ENCODE measurements at regions not wholly inside any gene's neighbourhood (a gene's known extent, or its start where the extent isn't known, plus 50 kb on each side); places are given as distances from the start of the nearest gene placed in this dataset.

DNA sequence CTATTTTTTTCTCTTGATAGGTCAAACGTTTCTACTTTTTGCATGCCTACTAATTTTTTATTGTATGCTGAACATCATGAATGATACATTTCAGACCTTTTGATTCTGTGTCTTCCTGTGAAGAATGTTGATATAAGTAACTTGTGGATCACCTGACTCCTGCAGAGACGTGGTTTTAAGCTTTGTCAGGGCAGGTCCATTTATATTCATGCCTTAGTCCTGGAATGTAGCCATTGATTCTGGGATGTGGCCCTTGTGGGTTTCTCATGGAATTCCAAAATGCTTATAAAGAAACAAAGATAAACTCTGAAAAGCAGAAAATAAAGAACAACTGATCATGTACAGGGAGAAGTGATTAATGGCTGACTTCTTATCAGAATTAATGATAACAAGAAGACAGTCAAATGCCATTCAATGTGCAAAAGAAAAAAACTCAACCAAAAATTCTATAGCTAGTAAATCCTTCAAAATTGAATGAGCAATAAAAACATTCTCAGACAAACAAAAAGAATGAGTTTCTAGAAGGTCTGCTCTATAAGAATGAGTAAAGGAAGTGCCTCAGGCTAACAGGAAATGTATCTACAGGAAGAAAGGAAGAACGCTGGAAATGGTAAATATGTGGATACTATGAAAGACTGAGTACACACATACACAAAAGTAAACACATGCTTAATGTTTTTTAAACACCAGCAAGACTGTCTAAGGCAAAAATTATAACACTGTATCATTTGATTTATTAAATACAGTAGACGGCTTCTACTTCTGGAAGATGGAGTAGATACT, 284.8 kb upstream of the DIO3 start:
- DNase-seq (ENCODE audit: low spot score) (no peak), FAIRE-seq (no peak), ATAC-seq (no peak)
- Histone ChIP-seq H4K20me1 (ENCODE audit: insufficient read depth, low read length) (no peaks in the 10 kb centered on the region), H3K9me3 (ENCODE audit: low read length) (no peaks in the 10 kb centered on the region), H2AFZ (ENCODE audit: low read length) (no peak overlapping the region), H3K9ac (ENCODE audit: insufficient read depth, low read depth, low read length) (no peak overlapping the region), H3K79me2 (ENCODE audit: insufficient read depth, low read length) (no peaks in the 10 kb centered on the region), H3K36me3 (replicated peaks in 1 of 2; ENCODE audit: control insufficient read depth in 1 of 2, insufficient read depth in 2 of 2, low read length in 2 of 2) (no peaks in the 10 kb centered on the region), H3K27me3 (ENCODE audit: control insufficient read depth in 1 of 2, insufficient read depth in 2 of 2, low read length in 2 of 2) (no peaks in the 10 kb centered on the region), H3K4me2 (ENCODE audit: low read depth, low read length) (no peak overlapping the region; the same call in 1 of the 2 replicates), H3K4me1 (ENCODE audit: insufficient read depth, low read length) (peaks cover 24% of the 10 kb centered on the region), H3K27ac (ENCODE audit: extremely low read length, insufficient read depth, low read length) (no peak overlapping the region), H3K4me3 (replicated peaks in 1 of 3; ENCODE audit: insufficient read depth in 1 of 3, low read depth in 2 of 3, low read length in 3 of 3) (no peak overlapping the region)
- in situ Hi-C loops (cut with HindIII; ENCODE audit: extremely low pct_ligation_motif_present, low pct_unique_long_range_greater_than_20kb): no loop called here
- 60% methylated on average over 4 of the region's 4 CpGs for WGBS (ENCODE audit: low lambda C conversion rate)
- no TSS peak for BruUV-seq (replicated peaks)
- no peak for TF ChIP-seq TCF7 (IDR thresholded peaks at IDR 0.05; ENCODE audit: low read depth)
- TF ChIP-seq GABPA (IDR thresholded peaks at IDR 0.05; ENCODE audit: low read depth, low read length): no peak
- peak; percentile 51; the same call in 1 of the 2 replicates for TF ChIP-seq GABPA (CRISPR knock-in tag; IDR thresholded peaks at IDR 0.05; ENCODE audit: low read depth)
- CTCF ChIA-PET (ENCODE audit: low intra/inter-chr PET ratio, low total read pairs): no interaction called here
- intact Hi-C loops (cut with micrococcal nuclease; ENCODE audit: unreplicated experiment): no loop called here
- POLR2A ChIA-PET: interaction anchor here (0.9 to 1.7 kb wide), 2 partner anchors 10 to 12 kb away, joined by 3 to 11 read pairs; no protein-coding TSS in a partner anchor

DNA sequence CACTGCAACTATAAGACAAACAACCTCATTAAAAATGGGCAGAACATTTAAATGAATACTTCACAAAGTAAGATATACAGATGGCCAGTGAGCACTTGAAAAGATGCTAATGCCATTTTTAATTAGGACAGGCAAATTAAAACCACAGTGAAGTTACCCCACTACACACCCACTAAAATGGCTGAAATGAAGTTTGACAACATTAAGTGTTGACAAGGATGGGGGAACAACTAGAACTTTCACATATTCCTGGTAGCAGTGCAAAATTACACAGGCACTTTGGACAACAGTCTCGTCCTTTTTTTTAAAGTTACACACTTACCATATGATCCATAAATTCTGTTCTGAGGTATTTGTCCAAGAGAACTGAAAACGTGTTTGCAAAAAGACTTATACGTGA, 278.9 kb upstream of the DIO3 start:
- H3K4me2 ChIP-seq (ENCODE audit: low read depth, low read length): no peak overlapping the region
- no peak overlapping the region for H3K4me3 ChIP-seq (replicated peaks in 1 of 3; ENCODE audit: insufficient read depth in 1 of 3, low read depth in 2 of 3, low read length in 3 of 3)
- no peaks in the 10 kb centered on the region for H3K9me3 ChIP-seq (ENCODE audit: low read length)
- BruUV-seq (replicated peaks): no TSS peak
- FAIRE-seq (no peak), DNase-seq (ENCODE audit: low spot score) (no peak), ATAC-seq (no peak)
- no peak overlapping the region for H3K9ac ChIP-seq (ENCODE audit: insufficient read depth, low read depth, low read length)
- no peaks in the 10 kb centered on the region for H3K36me3 ChIP-seq (replicated peaks in 1 of 2; ENCODE audit: control insufficient read depth in 1 of 2, insufficient read depth in 2 of 2, low read length in 2 of 2)
- no peaks in the 10 kb centered on the region for H3K27me3 ChIP-seq (ENCODE audit: control insufficient read depth in 1 of 2, insufficient read depth in 2 of 2, low read length in 2 of 2)
- H3K4me1 ChIP-seq (ENCODE audit: insufficient read depth, low read length): peaks cover 35% of the 10 kb centered on the region
- 91% methylated on average over 3 of the region's 3 CpGs for WGBS (ENCODE audit: low lambda C conversion rate)
- no peak overlapping the region for H3K27ac ChIP-seq (ENCODE audit: extremely low read length, insufficient read depth, low read length)
- TF ChIP-seq TEAD3 (CRISPR knock-in tag; optimal IDR thresholded peaks at IDR 0.05; ENCODE audit: borderline replicate concordance): no peak
- peak; percentile 98 for TF ChIP-seq ZNF7 (CRISPR knock-in tag; IDR thresholded peaks at IDR 0.05)
- TF ChIP-seq RXRA (CRISPR knock-in tag; IDR thresholded peaks at IDR 0.05): no peak
- H3K79me2 ChIP-seq (ENCODE audit: insufficient read depth, low read length): no peaks in the 10 kb centered on the region
- CTCF ChIA-PET (ENCODE audit: low intra/inter-chr PET ratio, low total read pairs): no interaction called here
- no peaks in the 10 kb centered on the region for H4K20me1 ChIP-seq (ENCODE audit: insufficient read depth, low read length)
- intact Hi-C loops (cut with micrococcal nuclease; ENCODE audit: unreplicated experiment) (no loop called here), in situ Hi-C loops (cut with HindIII; ENCODE audit: extremely low pct_ligation_motif_present, low pct_unique_long_range_greater_than_20kb) (no loop called here)
- POLR2A ChIA-PET: no interaction called here
- no peak overlapping the region for H2AFZ ChIP-seq (ENCODE audit: low read length)
